PC-3 (cell line): ENCODE measurements at regions not wholly inside any gene's neighbourhood (a gene's known extent, or its start where the extent isn't known, plus 50 kb on each side); places are given as distances from the start of the nearest gene placed in this dataset.

Experiments
- ATAC-seq: fragments of 200-7000 bp; cut with Tn5 transposase; 2 replicates; pipeline ENCODE4 v1.9.1; 2020; ENCODE audit warnings: mild to moderate bottlenecking, moderate library complexity
- BruUV-seq: library from RNA; stranded (reverse); fragments of 400-500 nt; replicated peaks from 2 replicates; lab custom pipeline; 2021; lab: Mats Ljungman, UMichigan
- CTCF ChIA-PET: fragments of 300-600 bp; sonication (Branson Sonifier 250); formaldehyde crosslinking; loops from one replicate; lab custom pipeline; 2022; ENCODE audit warnings: antibody characterized with exemption; lab: Charles Lee
- POLR2A ChIA-PET: fragments of 300-600 bp; sonication (Branson Sonifier 250); formaldehyde crosslinking; loops from one replicate; lab custom pipeline; 2022; ENCODE audit warnings: antibody characterized with exemption; ENCODE audit not compliant: unreplicated experiment; lab: Charles Lee
- DNase-seq: peaks from one replicate; pipeline ENCODE4 v3.0.0-alpha.2; 2015
- H2AFZ ChIP-seq: fragments of 300-600 bp; sonication (generic); 2 replicates; pipeline ENCODE4 v1.6.0; 2016; ENCODE audit warnings: antibody characterized with exemption, low read length
- H3F3A ChIP-seq: fragments of 300-600 bp; sonication (generic); one replicate; pipeline ENCODE4 v1.6.0; 2017; ENCODE audit warnings: antibody characterized with exemption, low read length, control low read depth, mild to moderate bottlenecking; ENCODE audit not compliant: unreplicated experiment
- H3K27ac ChIP-seq: fragments of 300-600 bp; sonication (generic); 2 replicates; pipeline ENCODE4 v1.5.1; 2016; ENCODE audit warnings: mild to moderate bottlenecking, low read length
- H3K27me3 ChIP-seq: fragments of 300-600 bp; sonication (generic); 2 replicates; pipeline ENCODE4 v1.6.1; 2016; ENCODE audit warnings: low read length, mixed read lengths
- H3K36me3 ChIP-seq: fragments of 300-600 bp; sonication (generic); 2 replicates; pipeline ENCODE4 v1.6.1; 2016; ENCODE audit warnings: low read depth, mixed run types, low read length, mixed read lengths
- H3K4me1 ChIP-seq: fragments of 300-600 bp; sonication (generic); 2 replicates; pipeline ENCODE4 v1.5.1; 2016; ENCODE audit warnings: low read length; ENCODE audit not compliant: insufficient read depth
- H3K4me2 ChIP-seq: fragments of 300-600 bp; sonication (generic); 2 replicates; pipeline ENCODE4 v1.6.0; 2016; ENCODE audit warnings: low read length
- H3K4me3 ChIP-seq: fragments of 300-600 bp; sonication (generic); 2 replicates; pipeline ENCODE4 v1.5.1; 2016; ENCODE audit warnings: mild to moderate bottlenecking, low read length, mixed read lengths
- H3K79me2 ChIP-seq: fragments of 300-600 bp; sonication (generic); 2 replicates; pipeline ENCODE4 v1.6.1; 2017; ENCODE audit warnings: low read length, mixed read lengths
- H3K9ac ChIP-seq: fragments of 300-600 bp; sonication (generic); 2 replicates; pipeline ENCODE4 v1.6.0; 2016; ENCODE audit warnings: mild to moderate bottlenecking, low read length
- H3K9me2 ChIP-seq: fragments of 300-600 bp; sonication (generic); replicated peaks from 2 replicates; pipeline ENCODE4 v1.6.1; 2016; ENCODE audit warnings: mixed run types, low read length, mixed read lengths
- H3K9me3 ChIP-seq: fragments of 300-600 bp; sonication (generic); 2 replicates; pipeline ENCODE4 v1.6.1; 2016; ENCODE audit warnings: low read length, mixed read lengths
- H4K20me1 ChIP-seq: fragments of 300-600 bp; sonication (generic); 2 replicates; pipeline ENCODE4 v1.6.1; 2016; ENCODE audit warnings: low read length, mixed read lengths
- CTCF ChIP-seq: fragments of 300-600 bp; sonication (generic); conservative IDR thresholded peaks from 2 replicates; pipeline ENCODE4 v1.5.1; 2017; ENCODE audit warnings: antibody characterized with exemption, low read depth, mild to moderate bottlenecking, low read length
- EZH2 ChIP-seq: fragments of 300-600 bp; sonication (generic); IDR thresholded peaks from one replicate; pipeline ENCODE4 v1.6.1; 2017; ENCODE audit warnings: antibody characterized with exemption, mild to moderate bottlenecking, low read length; ENCODE audit not compliant: unreplicated experiment
- EZH2phosphoT487 ChIP-seq: fragments of 300-600 bp; sonication (generic); IDR thresholded peaks from 2 replicates; pipeline ENCODE4 v1.6.1; 2018; ENCODE audit warnings: mild to moderate bottlenecking, antibody characterized with exemption, low read length, borderline replicate concordance
- intact Hi-C: fragments of 100-400 bp; cut with micrococcal nuclease; formaldehyde crosslinking; loops from 2 replicates; pipeline ENCODE4 v1.9.0; 2023

- Histone ChIP-seq H3K4me2 (no peak overlapping the region), H3K4me1 (peaks cover 8% of the 10 kb centered on the region; the same call in 1 of the 2 replicates), H3K9me3 (0 out of 2 replicates have a peak, but pooled peaks cover 3% of the 10 kb centered on the region), H2AFZ (no peak overlapping the region), H3K79me2 (no peaks in the 10 kb centered on the region), H3K9me2 (no peaks in the 10 kb centered on the region), H3F3A (no peaks in the 10 kb centered on the region), H3K9ac (no peak overlapping the region), H3K4me3 (no peak overlapping the region), H3K27me3 (no peaks in the 10 kb centered on the region), H3K27ac (no peak overlapping the region), H3K36me3 (no peaks in the 10 kb centered on the region), H4K20me1 (no peaks in the 10 kb centered on the region)
- POLR2A ChIA-PET, result no interaction called here
- intact Hi-C loops, result no loop called here
- DNase-seq (no peak), ATAC-seq (no peak)
- CTCF ChIA-PET, result no interaction called here
- TF ChIP-seq CTCF (no peak), EZH2phosphoT487 (no peak), EZH2 (no peak)
- no TSS peak for BruUV-seq
Observed at GRCh38 chr11:130763087-130763980, 152.9 kb downstream of the SNX19 start.

- POLR2A ChIA-PET, result no interaction called here
Observed at GRCh38 chr11:130765406-130765805, 150.9 kb downstream of the SNX19 start.

More at GRCh38 chr11:130765406-130765805, 150.9 kb downstream of the SNX19 start:
- no peak for DNase-seq
- no peak overlapping the region for H3K4me3 ChIP-seq
- no peak overlapping the region for H3K27ac ChIP-seq
- no peak overlapping the region for H3K4me2 ChIP-seq
- no peak overlapping the region for H2AFZ ChIP-seq
- ATAC-seq, result no peak
- no peaks in the 10 kb centered on the region for H3K9me2 ChIP-seq
- no peak overlapping the region for H3K9ac ChIP-seq
- CTCF ChIA-PET, result no interaction called here
- H3K79me2 ChIP-seq, result no peaks in the 10 kb centered on the region
- peaks cover 8% of the 10 kb centered on the region; the same call in 1 of the 2 replicates for H3K4me1 ChIP-seq
- 0 out of 2 replicates have a peak, but pooled peaks cover 3% of the 10 kb centered on the region for H3K9me3 ChIP-seq
- no peaks in the 10 kb centered on the region for H3K36me3 ChIP-seq
- no TSS peak for BruUV-seq
- no peaks in the 10 kb centered on the region for H4K20me1 ChIP-seq
- H3K27me3 ChIP-seq, result no peaks in the 10 kb centered on the region
- TF ChIP-seq EZH2phosphoT487, result no peak
- TF ChIP-seq CTCF, result no peak
- no peak for TF ChIP-seq EZH2
- H3F3A ChIP-seq, result no peaks in the 10 kb centered on the region
- intact Hi-C loops, result no loop called here
